ENCODE measurements at regions not wholly inside any gene's neighbourhood (a gene's known extent, or its start where the extent isn't known, plus 50 kb on each side); places are given as distances from the start of the nearest gene placed in this dataset.

GRCh38 chr19:34104557-34104956 lies 67.7 kb upstream of the LSM14A start:
- H3K9me3 ChIP-seq (ENCODE audit: control insufficient read depth in 2 of 3, insufficient read depth in 1 of 3, low read length in 3 of 3): no peaks in the 10 kb centered on the region
- no peak for FAIRE-seq
- DNase-seq: no peak
- no peak overlapping the region for H3K4me3 ChIP-seq (ENCODE audit: low read length in 3 of 3)
- no peak overlapping the region for H3K9ac ChIP-seq (ENCODE audit: low read length in 3 of 3)
- intact Hi-C loops (cut with DNase I): no loop called here
- TF ChIP-seq, protein P1, sequence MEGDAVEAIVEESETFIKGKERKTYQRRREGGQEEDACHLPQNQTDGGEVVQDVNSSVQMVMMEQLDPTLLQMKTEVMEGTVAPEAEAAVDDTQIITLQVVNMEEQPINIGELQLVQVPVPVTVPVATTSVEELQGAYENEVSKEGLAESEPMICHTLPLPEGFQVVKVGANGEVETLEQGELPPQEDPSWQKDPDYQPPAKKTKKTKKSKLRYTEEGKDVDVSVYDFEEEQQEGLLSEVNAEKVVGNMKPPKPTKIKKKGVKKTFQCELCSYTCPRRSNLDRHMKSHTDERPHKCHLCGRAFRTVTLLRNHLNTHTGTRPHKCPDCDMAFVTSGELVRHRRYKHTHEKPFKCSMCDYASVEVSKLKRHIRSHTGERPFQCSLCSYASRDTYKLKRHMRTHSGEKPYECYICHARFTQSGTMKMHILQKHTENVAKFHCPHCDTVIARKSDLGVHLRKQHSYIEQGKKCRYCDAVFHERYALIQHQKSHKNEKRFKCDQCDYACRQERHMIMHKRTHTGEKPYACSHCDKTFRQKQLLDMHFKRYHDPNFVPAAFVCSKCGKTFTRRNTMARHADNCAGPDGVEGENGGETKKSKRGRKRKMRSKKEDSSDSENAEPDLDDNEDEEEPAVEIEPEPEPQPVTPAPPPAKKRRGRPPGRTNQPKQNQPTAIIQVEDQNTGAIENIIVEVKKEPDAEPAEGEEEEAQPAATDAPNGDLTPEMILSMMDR (IDR thresholded peaks at IDR 0.05; ENCODE audit: borderline replicate concordance, extremely low read depth, insufficient read depth): no peak
- no peaks in the 10 kb centered on the region for H3K27me3 ChIP-seq (ENCODE audit: control insufficient read depth, insufficient read depth, low read length)
- no peak overlapping the region for H3K27ac ChIP-seq (ENCODE audit: low read depth in 2 of 2, low read length in 2 of 2)
- H3K36me3 ChIP-seq (ENCODE audit: control insufficient read depth in 2 of 3, insufficient read depth in 3 of 3, low read length in 3 of 3): no peaks in the 10 kb centered on the region
- no peaks in the 10 kb centered on the region for H3K4me1 ChIP-seq (ENCODE audit: control insufficient read depth in 2 of 3, insufficient read depth in 2 of 3, low read depth in 1 of 3, low read length in 3 of 3)

- Histone ChIP-seq H3K4me1 (ENCODE audit: control insufficient read depth in 2 of 3, insufficient read depth in 2 of 3, low read depth in 1 of 3, low read length in 3 of 3) (no peaks in the 10 kb centered on the region), H3K36me3 (ENCODE audit: control insufficient read depth in 2 of 3, insufficient read depth in 3 of 3, low read length in 3 of 3) (no peaks in the 10 kb centered on the region), H3K9me3 (ENCODE audit: control insufficient read depth in 2 of 3, insufficient read depth in 1 of 3, low read length in 3 of 3) (no peaks in the 10 kb centered on the region), H3K9ac (ENCODE audit: low read length in 3 of 3) (no peak overlapping the region), H3K4me3 (ENCODE audit: low read length in 3 of 3) (no peak overlapping the region), H3K27ac (ENCODE audit: low read depth in 2 of 2, low read length in 2 of 2) (no peak overlapping the region), H3K27me3 (ENCODE audit: control insufficient read depth, insufficient read depth, low read length) (no peaks in the 10 kb centered on the region)
- intact Hi-C loops (cut with DNase I): no loop called here
- TF ChIP-seq, protein P1 (IDR thresholded peaks at IDR 0.05; ENCODE audit: borderline replicate concordance, extremely low read depth, insufficient read depth): no peak
- no peak for FAIRE-seq
- peak in 3 of 5 donors; percentile 29 to 62 (median 51) for DNase-seq
These were observed 62.7 kb upstream of the LSM14A start for GRCh38 chr19:34109596-34109995.

- intact Hi-C loops (cut with DNase I): no loop called here
These were observed 53.2 kb upstream of the LSM14A start for GRCh38 chr19:34118879-34119748.

More at GRCh38 chr19:34118879-34119748, 53.2 kb upstream of the LSM14A start:
- TF ChIP-seq, protein P1 (IDR thresholded peaks at IDR 0.05; ENCODE audit: borderline replicate concordance, extremely low read depth, insufficient read depth): no peak
- no peaks in the 10 kb centered on the region for H3K4me1 ChIP-seq (ENCODE audit: control insufficient read depth in 2 of 3, insufficient read depth in 2 of 3, low read depth in 1 of 3, low read length in 3 of 3)
- peak in 4 of 5 donors; percentile 47 to 95 (median 78) for DNase-seq
- no peaks in the 10 kb centered on the region for H3K27me3 ChIP-seq (ENCODE audit: control insufficient read depth, insufficient read depth, low read length)
- H3K9me3 ChIP-seq (ENCODE audit: control insufficient read depth in 2 of 3, insufficient read depth in 1 of 3, low read length in 3 of 3): no peaks in the 10 kb centered on the region
- no peak overlapping the region for H3K4me3 ChIP-seq (ENCODE audit: low read length in 3 of 3)
- H3K9ac ChIP-seq (ENCODE audit: low read length in 3 of 3): no peak overlapping the region
- FAIRE-seq: no peak
- no peaks in the 10 kb centered on the region for H3K36me3 ChIP-seq (ENCODE audit: control insufficient read depth in 2 of 3, insufficient read depth in 3 of 3, low read length in 3 of 3)
- no peak overlapping the region for H3K27ac ChIP-seq (ENCODE audit: low read depth in 2 of 2, low read length in 2 of 2)

All from kidney (tissue), 13 donors.